Activated CD8-positive, alpha-beta T cell treated with anti-CD3 and anti-CD28 coated beads for 36 hours (primary cell): ENCODE measurements at regions not wholly inside any gene's neighbourhood (a gene's known extent, or its start where the extent isn't known, plus 50 kb on each side); places are given as distances from the start of the nearest gene placed in this dataset.

Experiments used
- ATAC-seq: fragments of 200-7000 bp; cut with Tn5 transposase; one replicate; pipeline ENCODE4 v1.10.0; 2021; ENCODE audit warnings: mild to moderate bottlenecking, moderate library complexity
- CTCF ChIA-PET: fragments of 350-600 bp; sonication (Branson Sonifier 250); formaldehyde crosslinking; loops from one replicate; lab custom pipeline; 2021; ENCODE audit warnings: antibody characterized with exemption; lab: Charles Lee
- POLR2A ChIA-PET: fragments of 350-600 bp; sonication (Branson Sonifier 250); formaldehyde crosslinking; loops from one replicate; lab custom pipeline; 2021; ENCODE audit warnings: antibody characterized with exemption; lab: Charles Lee
- DNase-seq: peaks from one replicate; pipeline ENCODE4 v3.0.0-alpha.2; 2020
- H3K27ac Mint-ChIP-seq: one replicate; pipeline ENCODE4 v1.8.0; 2021; ENCODE audit warnings: mild to moderate bottlenecking, mixed read lengths
- H3K27me3 Mint-ChIP-seq: one replicate; pipeline ENCODE4 v1.8.0; 2021; ENCODE audit warnings: mixed read lengths
- H3K36me3 Mint-ChIP-seq: one replicate; pipeline ENCODE4 v1.8.0; 2021; ENCODE audit warnings: low read depth, mixed read lengths
- H3K4me1 Mint-ChIP-seq: one replicate; pipeline ENCODE4 v1.8.0; 2021; ENCODE audit warnings: low read depth, mixed read lengths
- H3K4me3 Mint-ChIP-seq: one replicate; pipeline ENCODE4 v1.8.0; 2021; ENCODE audit warnings: mild to moderate bottlenecking, moderate library complexity, mixed read lengths
- H3K9me3 Mint-ChIP-seq: one replicate; pipeline ENCODE4 v1.8.0; 2021; ENCODE audit warnings: mixed read lengths
- CTCF ChIP-seq: fragments of 200-600 bp; IDR thresholded peaks from one replicate; pipeline ENCODE4 v1.8.0; 2022; ENCODE audit warnings: antibody characterized with exemption, mild to moderate bottlenecking
- intact Hi-C: fragments of 100-400 bp; cut with micrococcal nuclease; formaldehyde crosslinking; loops from one replicate; pipeline ENCODE4 v1.10.0; 2022

DNA sequence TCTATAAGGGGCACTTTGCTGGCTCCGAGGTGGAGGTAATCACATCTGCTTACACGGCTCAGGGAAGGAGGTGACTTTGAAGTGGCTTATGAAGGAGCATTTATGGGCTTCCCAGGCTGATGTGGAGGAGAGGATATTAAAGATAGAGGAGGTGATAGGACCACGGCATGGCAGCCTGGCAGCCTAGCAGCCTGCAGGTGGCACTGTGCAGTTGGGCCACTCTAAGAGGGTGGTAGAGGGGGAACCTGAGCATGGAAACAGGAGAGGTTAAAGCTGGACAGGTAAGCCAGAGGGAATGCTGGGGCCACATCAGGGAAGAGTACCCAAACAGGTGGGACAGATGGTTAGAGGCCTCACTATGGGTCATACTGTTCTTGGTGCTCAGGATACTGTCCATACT, 375.0 kb downstream of the WDR72 start:
- Mint-ChIP-seq H3K4me3 (no peak overlapping the region), H3K4me1 (no peaks in the 10 kb centered on the region), H3K36me3 (no peaks in the 10 kb centered on the region), H3K27me3 (peaks cover 1% of the 10 kb centered on the region), H3K27ac (no peak overlapping the region), H3K9me3 (no peaks in the 10 kb centered on the region)
- ChIA-PET POLR2A (no interaction called here), CTCF (no interaction called here)
- no peak for TF ChIP-seq CTCF
- intact Hi-C loops = no loop called here
- ATAC-seq (no peak), DNase-seq (no peak)

DNA sequence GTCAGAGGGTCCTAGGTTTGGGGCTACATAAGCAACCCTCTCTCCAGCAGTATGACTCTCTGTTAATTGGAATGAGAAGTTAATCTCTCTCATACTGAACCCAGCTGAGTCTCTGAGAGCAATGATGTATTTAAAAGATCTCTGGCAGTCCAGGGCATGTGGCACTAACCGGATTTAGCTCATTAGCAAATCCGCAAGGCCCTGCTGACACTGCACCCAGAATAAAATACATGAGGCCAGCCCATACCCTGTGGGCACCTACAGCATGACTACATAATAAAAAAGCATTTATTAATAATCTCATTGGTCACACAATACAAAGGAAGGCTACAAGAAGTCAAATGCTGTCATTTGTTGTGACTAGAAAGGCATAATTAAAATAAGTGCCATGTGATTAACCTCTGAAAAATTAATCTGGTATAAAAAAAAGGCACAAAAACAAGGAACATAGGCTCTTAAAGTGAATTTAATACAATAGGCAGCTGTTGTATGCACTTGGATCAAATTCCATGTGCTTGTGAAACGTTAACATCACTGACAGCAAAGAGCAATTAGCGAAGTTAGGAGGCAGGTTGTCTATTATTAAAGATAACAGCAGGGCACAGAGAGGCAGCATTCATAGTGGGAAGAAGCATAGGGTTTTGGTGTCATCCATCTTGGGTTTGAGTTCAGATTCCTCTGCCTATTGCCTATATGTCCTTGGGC, 381.2 kb downstream of the WDR72 start:
- ChIA-PET POLR2A (no interaction called here), CTCF (no interaction called here)
- Mint-ChIP-seq H3K4me1 (no peaks in the 10 kb centered on the region), H3K4me3 (no peak overlapping the region), H3K27me3 (no peaks in the 10 kb centered on the region), H3K27ac (no peak overlapping the region), H3K9me3 (no peaks in the 10 kb centered on the region), H3K36me3 (no peaks in the 10 kb centered on the region)
- no peak for TF ChIP-seq CTCF
- no peak for DNase-seq
- no peak for ATAC-seq
- intact Hi-C loops = no loop called here

DNA sequence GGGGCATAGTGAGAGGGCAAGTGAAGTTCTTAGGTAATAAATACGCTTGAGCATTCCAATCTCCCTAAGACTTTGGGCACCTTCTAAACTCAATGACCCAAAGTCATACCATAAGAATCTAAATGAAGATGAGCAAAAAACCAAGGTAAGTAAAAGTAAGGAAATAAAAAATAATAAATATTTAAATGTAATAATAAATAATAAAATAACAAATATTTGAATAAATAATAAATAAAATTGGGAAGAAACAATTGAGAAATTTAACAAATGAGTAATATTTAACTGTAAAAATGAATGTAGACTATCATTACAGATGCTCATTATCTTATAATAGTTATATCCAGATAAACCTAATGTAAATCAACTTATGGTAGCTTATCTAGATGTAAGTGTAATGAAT, 391.7 kb downstream of the WDR72 start:
- ChIA-PET POLR2A (no interaction called here), CTCF (no interaction called here)
- no peaks in the 10 kb centered on the region for H3K4me1 Mint-ChIP-seq
- no peak for DNase-seq
- H3K4me3 Mint-ChIP-seq = no peak overlapping the region
- intact Hi-C loops = no loop called here
- no peak for ATAC-seq
- H3K36me3 Mint-ChIP-seq = no peaks in the 10 kb centered on the region
- no peaks in the 10 kb centered on the region for H3K27me3 Mint-ChIP-seq
- peaks cover 4% of the 10 kb centered on the region for H3K9me3 Mint-ChIP-seq
- TF ChIP-seq CTCF = no peak
- no peak overlapping the region for H3K27ac Mint-ChIP-seq

- no peaks in the 10 kb centered on the region for H3K36me3 Mint-ChIP-seq
- H3K27ac Mint-ChIP-seq = no peak overlapping the region
- H3K9me3 Mint-ChIP-seq = no peaks in the 10 kb centered on the region
- no peak for ATAC-seq
- no peak overlapping the region for H3K4me3 Mint-ChIP-seq
- DNase-seq = no peak
- H3K4me1 Mint-ChIP-seq = no peaks in the 10 kb centered on the region
- intact Hi-C loops = no loop called here
- ChIA-PET POLR2A (no interaction called here), CTCF (no interaction called here)
- no peak for TF ChIP-seq CTCF
- no peaks in the 10 kb centered on the region for H3K27me3 Mint-ChIP-seq
These were observed 398.6 kb downstream of the WDR72 start for GRCh38 chr15:53360881-53361280.

DNA sequence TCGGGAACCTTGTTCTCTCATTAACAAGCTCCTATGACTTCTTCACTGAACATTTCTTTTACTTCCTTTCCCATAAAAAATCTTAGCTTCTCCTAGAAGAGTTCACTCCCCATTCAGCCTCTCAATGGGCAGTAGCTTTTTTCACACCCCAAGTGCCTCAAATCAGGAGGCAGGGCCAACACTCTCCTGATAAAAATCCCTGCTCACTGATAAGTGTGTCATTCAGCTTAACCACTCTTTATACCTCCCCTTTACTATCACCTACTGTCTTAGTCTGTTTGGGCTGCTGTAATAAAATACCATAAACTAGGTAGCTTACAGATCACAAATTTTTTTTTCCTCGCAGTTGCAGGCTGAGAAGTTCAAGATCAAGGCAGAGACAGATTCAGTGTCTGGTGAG, 400.4 kb downstream of the WDR72 start:
- H3K36me3 Mint-ChIP-seq = no peaks in the 10 kb centered on the region
- H3K4me3 Mint-ChIP-seq = no peak overlapping the region
- no peaks in the 10 kb centered on the region for H3K9me3 Mint-ChIP-seq
- no peaks in the 10 kb centered on the region for H3K4me1 Mint-ChIP-seq
- no peak overlapping the region for H3K27ac Mint-ChIP-seq
- no peak for DNase-seq
- no peak for ATAC-seq
- CTCF ChIA-PET = no interaction called here
- H3K27me3 Mint-ChIP-seq = no peaks in the 10 kb centered on the region
- intact Hi-C loops = no loop called here
- TF ChIP-seq CTCF = no peak
- POLR2A ChIA-PET = interaction anchor here (0.6 kb wide), 1 partner anchor 406 kb away, joined by 3 read pairs; no protein-coding TSS in a partner anchor
